Neural cell (in vitro differentiated cells): ENCODE measurements at regions not wholly inside any gene's neighbourhood (a gene's known extent, or its start where the extent isn't known, plus 50 kb on each side); places are given as distances from the start of the nearest gene placed in this dataset.

Experiments
- H2AFZ ChIP-seq: fragments of 200-600, 300-800 bp; sonication (generic), shearing (Covaris generic); 2 replicates; pipeline ENCODE4 v1.6.0; 2014; ENCODE audit warnings: low read depth, mild to moderate bottlenecking, antibody characterized with exemption, low read length, moderate library complexity
- H3F3A ChIP-seq: fragments of 200-600 bp; shearing (Covaris generic); 2 replicates; pipeline ENCODE4 v1.6.1; 2016; ENCODE audit warnings: mild to moderate bottlenecking, moderate library complexity, mixed read lengths, antibody characterized with exemption, low read length; ENCODE audit not compliant: insufficient read depth, poor library complexity, severe bottlenecking
- H3K27ac ChIP-seq: fragments of 200-600, 300-800 bp; sonication (generic), shearing (Covaris generic); 2 replicates; pipeline ENCODE4 v1.5.1; 2014; ENCODE audit warnings: mild to moderate bottlenecking, low read length, moderate library complexity
- H3K27me3 ChIP-seq: fragments of 300-800, 200-600 bp; sonication (generic), shearing (Covaris generic); 2 replicates; pipeline ENCODE4 v1.6.0; 2014; ENCODE audit warnings: mild to moderate bottlenecking, low read depth, low read length, moderate library complexity; ENCODE audit not compliant: insufficient read depth
- H3K36me3 ChIP-seq: fragments of 300-800, 200-600 bp; sonication (generic), shearing (Covaris generic); 2 replicates; pipeline ENCODE4 v1.5.1; 2014; ENCODE audit warnings: mild to moderate bottlenecking, antibody characterized with exemption, low read length, moderate library complexity; ENCODE audit not compliant: insufficient read depth
- H3K4me2 ChIP-seq: fragments of 300-800, 200-600 bp; sonication (generic), shearing (Covaris generic); 2 replicates; pipeline ENCODE4 v1.6.0; 2014; ENCODE audit warnings: mild to moderate bottlenecking, low read length
- H3K4me3 ChIP-seq: fragments of 300-800, 200-600 bp; sonication (generic), shearing (Covaris generic); 2 replicates; pipeline ENCODE4 v1.5.1; 2014; ENCODE audit warnings: mild to moderate bottlenecking, low read length, moderate library complexity
- H3K79me2 ChIP-seq: fragments of 200-600 bp; shearing (Covaris generic); replicated peaks from 2 replicates; pipeline ENCODE4 v1.6.0; 2014; ENCODE audit warnings: mild to moderate bottlenecking, low read length, moderate library complexity; ENCODE audit not compliant: insufficient read depth
- H3K9ac ChIP-seq: fragments of 300-800, 200-600 bp; sonication (generic), shearing (Covaris generic); 2 replicates; pipeline ENCODE4 v1.6.1; 2016; ENCODE audit warnings: mild to moderate bottlenecking, low read length, mixed read lengths
- H3K9me2 ChIP-seq: fragments of 200-600 bp; shearing (Covaris generic); 2 replicates; pipeline ENCODE4 v1.6.1; 2016; ENCODE audit warnings: mild to moderate bottlenecking, low read length, mixed read lengths; ENCODE audit not compliant: insufficient read depth
- H3K9me3 ChIP-seq: fragments of 200-600, 300-800 bp; sonication (generic), shearing (Covaris generic); 2 replicates; pipeline ENCODE4 v1.6.1; 2016; ENCODE audit warnings: mild to moderate bottlenecking, mixed run types, low read length, moderate library complexity, mixed read lengths
- H4K20me1 ChIP-seq: fragments of 200-600 bp; shearing (Covaris generic); 2 replicates; pipeline ENCODE4 v1.6.1; 2016; ENCODE audit warnings: mild to moderate bottlenecking, mixed run types; ENCODE audit not compliant: insufficient read depth
- CTCF ChIP-seq: fragments of 450-650 bp; IDR thresholded peaks from 2 replicates; pipeline ENCODE4 v1.5.1; 2014; ENCODE audit warnings: antibody characterized with exemption, mild to moderate bottlenecking, moderate library complexity; ENCODE audit not compliant: poor library complexity, severe bottlenecking
- EP300 ChIP-seq: fragments of 450-650 bp; conservative IDR thresholded peaks from 2 replicates; pipeline ENCODE4 v1.6.1; 2014; ENCODE audit warnings: antibody characterized with exemption, mild to moderate bottlenecking, moderate library complexity; ENCODE audit not compliant: poor library complexity, severe bottlenecking
- EZH2 ChIP-seq: fragments of 200-600, 300-800 bp; shearing (Covaris generic), sonication (generic); IDR thresholded peaks from 2 replicates; pipeline ENCODE4 v1.6.1; 2014; ENCODE audit warnings: antibody characterized with exemption, low read length, borderline replicate concordance, mild to moderate bottlenecking; ENCODE audit not compliant: insufficient read depth, poor library complexity, severe bottlenecking
- MXI1 ChIP-seq: fragments of 450-650 bp; conservative IDR thresholded peaks from 2 replicates; pipeline ENCODE4 v1.6.1; 2014; ENCODE audit warnings: antibody characterized with exemption, mild to moderate bottlenecking; ENCODE audit not compliant: poor library complexity, severe bottlenecking
- POLR2AphosphoS5 ChIP-seq: IDR thresholded peaks from 2 replicates; pipeline ENCODE4 v1.6.1; 2012
- RAD21 ChIP-seq: fragments of 450-650 bp; conservative IDR thresholded peaks from 2 replicates; pipeline ENCODE4 v1.6.1; 2014; ENCODE audit warnings: antibody characterized with exemption, mild to moderate bottlenecking, moderate library complexity
- REST ChIP-seq: IDR thresholded peaks from 2 replicates; pipeline ENCODE4 v1.6.1; 2012; ENCODE audit warnings: borderline replicate concordance
- SMC3 ChIP-seq: fragments of 450-650 bp; conservative IDR thresholded peaks from 2 replicates; pipeline ENCODE4 v1.6.1; 2014; ENCODE audit warnings: antibody characterized with exemption, mild to moderate bottlenecking, moderate library complexity; ENCODE audit not compliant: poor library complexity
- TAF1 ChIP-seq: IDR thresholded peaks from 2 replicates; pipeline ENCODE4 v1.6.1; 2012; ENCODE audit warnings: low read depth

DNA sequence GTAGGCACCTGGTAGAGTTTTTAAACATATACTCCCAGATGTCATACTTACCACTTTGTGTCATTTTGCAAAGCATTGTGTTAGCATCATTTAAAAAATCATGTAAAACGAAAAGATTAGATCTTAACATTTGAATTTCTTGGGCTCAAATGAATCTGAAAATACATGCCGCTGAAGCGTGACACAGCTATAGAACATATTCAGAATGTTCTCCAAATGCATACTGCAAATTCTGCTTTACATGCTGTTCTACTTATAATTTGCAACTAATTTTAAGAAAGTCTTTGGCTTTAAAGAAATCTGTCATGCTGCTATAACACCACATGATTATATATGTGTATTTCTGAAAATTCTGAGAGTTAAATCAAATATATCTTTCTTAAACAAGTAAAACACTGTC lies 109.2 kb upstream of the CAV2 start:
- Histone ChIP-seq H3F3A (no peaks in the 10 kb centered on the region), H3K27ac (no peak overlapping the region), H3K27me3 (no peaks in the 10 kb centered on the region), H3K4me2 (no peak overlapping the region), H3K79me2 (no peaks in the 10 kb centered on the region), H2AFZ (no peak overlapping the region), H3K9me2 (no peaks in the 10 kb centered on the region), H3K36me3 (no peaks in the 10 kb centered on the region), H4K20me1 (no peaks in the 10 kb centered on the region), H3K9ac (no peak overlapping the region), H3K4me3 (no peak overlapping the region), H3K9me3 (no peaks in the 10 kb centered on the region)
- TF ChIP-seq REST = no peak
- no peak for TF ChIP-seq CTCF
- TF ChIP-seq SMC3 = no peak
- no peak for TF ChIP-seq MXI1
- TF ChIP-seq EZH2 = no peak

- no peak overlapping the region for H2AFZ ChIP-seq
Measured at GRCh38 chr7:116392806-116393205, 106.7 kb upstream of the CAV2 start.

More at GRCh38 chr7:116392806-116393205, 106.7 kb upstream of the CAV2 start:
- Histone ChIP-seq H3K9me3 (no peaks in the 10 kb centered on the region), H4K20me1 (no peaks in the 10 kb centered on the region), H3K79me2 (no peaks in the 10 kb centered on the region), H3K9me2 (no peaks in the 10 kb centered on the region), H3K4me2 (no peak overlapping the region), H3K27ac (no peak overlapping the region), H3K27me3 (no peaks in the 10 kb centered on the region), H3K36me3 (no peaks in the 10 kb centered on the region), H3F3A (no peaks in the 10 kb centered on the region), H3K4me3 (no peak overlapping the region), H3K9ac (no peak overlapping the region)
- TF ChIP-seq SMC3 (no peak), EP300 (no peak), REST (no peak), CTCF (no peak), EZH2 (no peak), MXI1 (no peak), POLR2AphosphoS5 (no peak), RAD21 (no peak), TAF1 (no peak)
